Calu3 (cell line): ENCODE measurements at regions not wholly inside any gene's neighbourhood (a gene's known extent, or its start where the extent isn't known, plus 50 kb on each side); places are given as distances from the start of the nearest gene placed in this dataset.

Experiments
- BruUV-seq: library from RNA; stranded (reverse); fragments of 400-500 nt; replicated peaks from 2 replicates; lab custom pipeline; 2021; lab: Mats Ljungman, UMichigan
- CTCF ChIA-PET: fragments of 300-600 bp; sonication (Branson Sonifier 250); formaldehyde crosslinking; loops from one replicate; lab custom pipeline; 2022; ENCODE audit warnings: antibody characterized with exemption; lab: Charles Lee
- DNase-seq: peaks from one replicate; pipeline ENCODE4 v3.0.0; 2022
- H3K27ac Mint-ChIP-seq: one replicate; pipeline ENCODE4 v1.8.0; 2022; ENCODE audit warnings: mixed read lengths; ENCODE audit not compliant: unreplicated experiment
- H3K27me3 Mint-ChIP-seq: one replicate; pipeline ENCODE4 v1.8.0; 2022; ENCODE audit warnings: mixed read lengths; ENCODE audit not compliant: unreplicated experiment
- H3K36me3 Mint-ChIP-seq: one replicate; pipeline ENCODE4 v1.8.0; 2022; ENCODE audit warnings: mild to moderate bottlenecking, moderate library complexity, mixed read lengths; ENCODE audit not compliant: insufficient read depth, unreplicated experiment
- H3K4me1 Mint-ChIP-seq: one replicate; pipeline ENCODE4 v1.8.0; 2022; ENCODE audit warnings: mild to moderate bottlenecking, low read depth, mixed read lengths; ENCODE audit not compliant: unreplicated experiment
- H3K4me3 Mint-ChIP-seq: one replicate; pipeline ENCODE4 v1.8.0; 2022; ENCODE audit warnings: mild to moderate bottlenecking, low read depth, moderate library complexity, mixed read lengths; ENCODE audit not compliant: unreplicated experiment
- H3K9me3 Mint-ChIP-seq: one replicate; pipeline ENCODE4 v1.8.0; 2022; ENCODE audit warnings: low read depth, mixed read lengths; ENCODE audit not compliant: unreplicated experiment
- CTCF ChIP-seq: fragments of 200-600 bp; IDR thresholded peaks from one replicate; pipeline ENCODE4 v1.8.0; 2022; ENCODE audit warnings: antibody characterized with exemption; ENCODE audit not compliant: unreplicated experiment
- intact Hi-C: fragments of 100-400 bp; cut with micrococcal nuclease; formaldehyde crosslinking; loops from one replicate; pipeline ENCODE4 v1.10.0; 2022; ENCODE audit not compliant: unreplicated experiment

- no peaks in the 10 kb centered on the region for H3K27me3 Mint-ChIP-seq
- no peak overlapping the region for H3K27ac Mint-ChIP-seq
- peaks cover 1% of the 10 kb centered on the region for H3K4me1 Mint-ChIP-seq
- no peak for DNase-seq
- H3K9me3 Mint-ChIP-seq: peaks cover 2% of the 10 kb centered on the region
- no peak for TF ChIP-seq CTCF
- CTCF ChIA-PET: no interaction called here
- no peak overlapping the region for H3K4me3 Mint-ChIP-seq
- no TSS peak for BruUV-seq
- intact Hi-C loops: no loop called here
- H3K36me3 Mint-ChIP-seq: no peaks in the 10 kb centered on the region
Observed at GRCh38 chr5:56751572-56752313, 63.6 kb upstream of the MAP3K1 start.

DNA sequence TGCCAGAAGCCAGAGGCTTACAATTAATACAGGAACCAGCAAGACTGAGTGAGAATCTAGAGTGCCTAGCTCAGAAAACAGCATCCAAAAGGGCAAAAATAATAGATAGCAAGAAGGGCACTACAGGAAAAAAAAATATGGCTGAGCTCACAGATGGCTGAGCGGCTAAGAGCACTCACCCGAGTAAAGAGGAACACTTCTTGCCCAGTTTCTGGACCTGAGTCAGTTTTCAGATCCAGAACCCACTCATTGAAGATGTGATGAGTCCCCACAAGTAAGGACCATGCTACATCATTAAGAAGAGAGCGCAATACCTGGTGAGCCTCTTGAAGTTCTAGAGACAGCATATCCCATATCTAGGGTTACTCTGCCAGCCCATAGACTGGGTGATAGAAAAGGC is 65.5 kb upstream of the MAP3K1 start:
- no peaks in the 10 kb centered on the region for H3K36me3 Mint-ChIP-seq
- H3K27me3 Mint-ChIP-seq: no peaks in the 10 kb centered on the region
- no peaks in the 10 kb centered on the region for H3K4me1 Mint-ChIP-seq
- intact Hi-C loops: no loop called here
- DNase-seq: no peak
- no peak overlapping the region for H3K27ac Mint-ChIP-seq
- no peak overlapping the region for H3K4me3 Mint-ChIP-seq
- H3K9me3 Mint-ChIP-seq: peaks cover 2% of the 10 kb centered on the region
- TF ChIP-seq CTCF: no peak
- CTCF ChIA-PET: no interaction called here
- BruUV-seq: no TSS peak

DNA sequence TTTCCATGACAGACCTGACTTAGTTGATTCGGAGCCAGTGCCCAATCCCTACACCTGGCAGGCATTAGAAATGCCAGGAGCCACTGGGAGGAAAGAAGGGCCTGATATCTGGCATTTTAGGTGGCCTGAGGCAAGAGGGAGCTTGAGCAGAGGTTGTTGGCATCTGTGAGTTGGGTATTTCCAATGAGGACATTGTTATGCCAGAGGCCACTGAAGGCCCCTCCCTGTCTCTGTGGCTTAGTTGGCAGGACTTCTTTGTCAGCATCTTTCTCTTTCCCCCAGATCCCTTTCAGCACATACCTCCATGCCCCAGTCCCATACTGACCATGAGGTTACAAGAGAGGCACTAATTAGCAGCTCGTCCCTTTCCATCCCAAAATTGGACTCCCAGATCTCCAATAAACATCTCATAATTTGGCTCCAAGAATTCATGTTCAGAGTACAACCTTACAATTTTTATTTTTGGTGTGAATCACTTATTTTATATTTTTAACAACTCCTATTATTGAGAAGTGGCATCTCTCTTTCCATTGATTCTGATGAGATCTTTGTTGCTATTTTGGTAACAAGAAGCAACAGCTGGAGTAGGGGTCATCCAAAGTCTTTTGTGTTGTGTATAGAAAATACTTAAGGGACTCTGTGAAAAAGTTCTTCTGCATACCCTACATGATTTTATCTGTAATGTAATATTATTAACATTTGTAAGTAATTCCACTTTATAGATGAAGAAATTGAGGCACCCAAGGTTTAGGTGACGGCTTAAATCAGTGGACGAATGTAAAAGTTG is 68.6 kb upstream of the MAP3K1 start:
- no peaks in the 10 kb centered on the region for H3K27me3 Mint-ChIP-seq
- intact Hi-C loops: no loop called here
- no peaks in the 10 kb centered on the region for H3K9me3 Mint-ChIP-seq
- no TSS peak for BruUV-seq
- no peak for TF ChIP-seq CTCF
- H3K4me1 Mint-ChIP-seq: no peaks in the 10 kb centered on the region
- H3K36me3 Mint-ChIP-seq: no peaks in the 10 kb centered on the region
- H3K27ac Mint-ChIP-seq: no peak overlapping the region
- DNase-seq: no peak
- H3K4me3 Mint-ChIP-seq: no peak overlapping the region
- CTCF ChIA-PET: no interaction called here

GRCh38 chr5:56745864-56746263 is 69.5 kb upstream of the MAP3K1 start:
- Mint-ChIP-seq H3K4me3 (no peak overlapping the region), H3K9me3 (no peaks in the 10 kb centered on the region), H3K27me3 (no peaks in the 10 kb centered on the region), H3K36me3 (no peaks in the 10 kb centered on the region), H3K27ac (no peak overlapping the region), H3K4me1 (no peaks in the 10 kb centered on the region)
- CTCF ChIA-PET: no interaction called here
- no peak for TF ChIP-seq CTCF
- DNase-seq: no peak
- intact Hi-C loops: no loop called here
- no TSS peak for BruUV-seq
